PFSK-1 (cell line): ENCODE measurements at regions not wholly inside any gene's neighbourhood (a gene's known extent, or its start where the extent isn't known, plus 50 kb on each side); places are given as distances from the start of the nearest gene placed in this dataset.

Experiments used
- FOXP2 ChIP-seq: optimal IDR thresholded peaks from 2 replicates; pipeline ENCODE3; 2011; ENCODE audit warnings: borderline replicate concordance, control low read depth, inconsistent platforms; ENCODE audit not compliant: insufficient read depth; ENCODE audit errors: extremely low read length, extremely low read depth
- POLR2AphosphoS5 ChIP-seq: IDR thresholded peaks from 2 replicates; pipeline ENCODE4 v1.6.1; 2012; ENCODE audit warnings: low read depth, mild to moderate bottlenecking, control low read depth, low read length, moderate library complexity
- REST ChIP-seq, 2 experiments: IDR thresholded peaks; 2 replicates each; pipeline versions ENCODE4 v1.6.1 to v1.8.0; 2011 to 2012; ENCODE audit warnings: low read depth in 2 of 2, low read length in 2 of 2, control low read depth in 1 of 2, inconsistent platforms in 1 of 2, mild to moderate bottlenecking in 1 of 2, moderate library complexity in 1 of 2; ENCODE audit not compliant: insufficient read depth in 1 of 2
- SIN3A ChIP-seq: IDR thresholded peaks from 2 replicates; pipeline ENCODE4 v1.6.1; 2012; ENCODE audit warnings: mild to moderate bottlenecking, low read length, moderate library complexity, borderline replicate concordance; ENCODE audit not compliant: insufficient read depth
- TAF1 ChIP-seq: IDR thresholded peaks from 2 replicates; pipeline ENCODE4 v1.6.1; 2012; ENCODE audit warnings: low read length, control low read depth, borderline replicate concordance; ENCODE audit not compliant: insufficient read depth

GRCh38 chr13:107003911-107004310 is 436.0 kb upstream of the ARGLU1 start:
- TF ChIP-seq FOXP2 (no peak), POLR2AphosphoS5 (no peak), REST (IDR thresholded peaks at IDR 0.05; ENCODE audit: insufficient read depth in 1 of 2, low read depth in 2 of 2, low read length in 2 of 2) (no peak), SIN3A (no peak), TAF1 (no peak)

- TF ChIP-seq SIN3A (no peak), POLR2AphosphoS5 (no peak), TAF1 (no peak), FOXP2 (no peak)
Measured at GRCh38 chr13:106998664-106999063, 430.7 kb upstream of the ARGLU1 start.

- no peak for TF ChIP-seq REST (IDR thresholded peaks at IDR 0.05; ENCODE audit: insufficient read depth in 1 of 2, low read depth in 2 of 2, low read length in 2 of 2)
- TF ChIP-seq FOXP2 = no peak
- TF ChIP-seq POLR2AphosphoS5 = no peak
- TF ChIP-seq TAF1 = no peak
- TF ChIP-seq SIN3A = no peak
Measured at GRCh38 chr13:106997696-106998095, 429.8 kb upstream of the ARGLU1 start.

GRCh38 chr13:106996867-106997618 is 429.1 kb upstream of the ARGLU1 start:
- no peak for TF ChIP-seq TAF1
- TF ChIP-seq FOXP2 = no peak
- no peak for TF ChIP-seq REST (IDR thresholded peaks at IDR 0.05; ENCODE audit: insufficient read depth in 1 of 2, low read depth in 2 of 2, low read length in 2 of 2)
- TF ChIP-seq POLR2AphosphoS5 = no peak
- TF ChIP-seq SIN3A = no peak

- TF ChIP-seq POLR2AphosphoS5 (no peak), SIN3A (no peak), TAF1 (no peak), FOXP2 (no peak)
Measured at GRCh38 chr13:106990594-106990993, 422.7 kb upstream of the ARGLU1 start.

GRCh38 chr13:106989876-106990275 is 421.9 kb upstream of the ARGLU1 start:
- no peak for TF ChIP-seq SIN3A
- TF ChIP-seq TAF1 = no peak
- no peak for TF ChIP-seq FOXP2
- no peak for TF ChIP-seq REST (IDR thresholded peaks at IDR 0.05; ENCODE audit: insufficient read depth in 1 of 2, low read depth in 2 of 2, low read length in 2 of 2)
- TF ChIP-seq POLR2AphosphoS5 = no peak
